B cell (primary cell): ENCODE measurements at regions not wholly inside any gene's neighbourhood (a gene's known extent, or its start where the extent isn't known, plus 50 kb on each side); places are given as distances from the start of the nearest gene placed in this dataset.

ENCODE experiments used
- ATAC-seq: fragments of 200-7000 bp; cut with Tn5 transposase; one replicate; pipeline ENCODE4 v1.10.0; 2021; ENCODE audit warnings: low read depth, mild to moderate bottlenecking, moderate number of reproducible peaks, moderate library complexity
- CTCF ChIA-PET: fragments of 350-600 bp; sonication (Branson Sonifier 250); formaldehyde crosslinking; loops from one replicate; lab custom pipeline; 2021; ENCODE audit warnings: antibody characterized with exemption, inconsistent platforms; lab: Charles Lee
- POLR2A ChIA-PET: fragments of 350-600 bp; sonication (Branson Sonifier 250); formaldehyde crosslinking; loops from one replicate; lab custom pipeline; 2021; ENCODE audit warnings: antibody characterized with exemption; lab: Charles Lee
- DNase-seq: peaks from one replicate; pipeline ENCODE4 v3.0.0; 2013
- H2AFZ ChIP-seq: 2 replicates; pipeline ENCODE4 v1.6.1; 2012; ENCODE audit warnings: mild to moderate bottlenecking, low read depth, low read length; ENCODE audit not compliant: insufficient read depth, poor library complexity, severe bottlenecking
- H3K27ac ChIP-seq, 2 donors: 1 replicate in 1 of 2; 2 replicates in 1 of 2; pipeline ENCODE4 v1.5.1; 2012 to 2013; ENCODE audit warnings: low read length in 2 of 2, mild to moderate bottlenecking in 2 of 2, moderate library complexity in 1 of 2
- H3K27me3 ChIP-seq, 4 experiments: fragments of 200-600 bp in 1 of 4; sonication (generic) in 1 of 4; replicated peaks in 1 of 4; 1 replicate in 2 of 4; 2 replicates in 2 of 4; pipeline versions ENCODE4 v1.6.1 to v1.7.0; 2013 to 2016; ENCODE audit warnings: low read length in 3 of 4, mild to moderate bottlenecking in 2 of 4, mixed read lengths in 1 of 4, moderate library complexity in 1 of 4; ENCODE audit not compliant: insufficient read depth in 4 of 4, control insufficient read depth in 3 of 4; ENCODE audit errors: control extremely low read depth in 1 of 4
- H3K36me3 ChIP-seq, 2 experiments: replicated peaks in 1 of 2; 1 replicate in 1 of 2; 2 replicates in 1 of 2; pipeline versions ENCODE4 v1.6.1 to v1.7.1; 2013; ENCODE audit warnings: low read length in 1 of 2; ENCODE audit not compliant: insufficient read depth in 2 of 2, control insufficient read depth in 1 of 2; ENCODE audit errors: control extremely low read depth in 1 of 2, extremely low read depth in 1 of 2
- H3K4me1 ChIP-seq, 2 donors: fragments of 200-600 bp in 1 of 2; sonication (generic) in 1 of 2; 1 replicate in 1 of 2; 2 replicates in 1 of 2; pipeline versions ENCODE4 v1.5.1 to v1.6.1; 2013 to 2017; ENCODE audit warnings: low read length in 2 of 2; ENCODE audit not compliant: control insufficient read depth in 2 of 2, insufficient read depth in 2 of 2
- H3K4me2 ChIP-seq: replicated peaks from 2 replicates; pipeline ENCODE3; 2012; ENCODE audit warnings: mild to moderate bottlenecking, low read depth, low read length; ENCODE audit not compliant: poor library complexity, severe bottlenecking
- H3K4me3 ChIP-seq, 5 experiments: fragments of 200-600 bp in 1 of 5; sonication (generic) in 1 of 5; 1 replicate in 3 of 5; 2 replicates in 2 of 5; pipeline versions ENCODE4 v1.5.1 to v1.7.0; 2011 to 2016; ENCODE audit warnings: low read length in 4 of 5, mild to moderate bottlenecking in 4 of 5, low read depth in 2 of 5, control low read depth in 1 of 5, moderate library complexity in 1 of 5; ENCODE audit not compliant: insufficient read depth in 1 of 5; ENCODE audit errors: control extremely low read depth in 1 of 5, extremely low read depth in 1 of 5
- H3K79me2 ChIP-seq: fragments of 200-600 bp; sonication (generic); one replicate; pipeline ENCODE4 v1.6.0; 2016; ENCODE audit warnings: low read length; ENCODE audit not compliant: control insufficient read depth, insufficient read depth
- H3K9ac ChIP-seq: fragments of 200-600 bp; sonication (generic); 2 replicates; pipeline ENCODE4 v1.6.1; 2017; ENCODE audit warnings: mild to moderate bottlenecking, low read length, moderate library complexity
- H3K9me3 ChIP-seq, 3 donors: one replicate each; pipeline versions ENCODE4 v1.6.1 to v1.7.1; 2013; ENCODE audit warnings: low read length in 2 of 3; ENCODE audit not compliant: control insufficient read depth in 2 of 3, insufficient read depth in 1 of 3; ENCODE audit errors: control extremely low read depth in 1 of 3
- H4K20me1 ChIP-seq: 2 replicates; pipeline ENCODE4 v1.6.0; 2012; ENCODE audit warnings: mild to moderate bottlenecking, low read length; ENCODE audit not compliant: insufficient read depth, control insufficient read depth, poor library complexity, severe bottlenecking
- H3K27ac Mint-ChIP-seq: one replicate; pipeline ENCODE4 v1.8.0; 2021; ENCODE audit warnings: mixed read lengths
- H3K27me3 Mint-ChIP-seq: one replicate; pipeline ENCODE4 v1.8.0; 2021; ENCODE audit warnings: mixed read lengths
- H3K4me1 Mint-ChIP-seq: one replicate; pipeline ENCODE4 v1.8.0; 2021; ENCODE audit warnings: mixed read lengths
- H3K4me3 Mint-ChIP-seq: one replicate; pipeline ENCODE4 v1.8.0; 2021; ENCODE audit warnings: mixed read lengths
- H3K9me3 Mint-ChIP-seq: one replicate; pipeline ENCODE4 v1.8.0; 2022; ENCODE audit warnings: mixed read lengths; ENCODE audit not compliant: insufficient read depth
- CTCF ChIP-seq: fragments of 200-600 bp; IDR thresholded peaks from one replicate; pipeline ENCODE4 v1.8.0; 2022; ENCODE audit warnings: antibody characterized with exemption, mild to moderate bottlenecking
- EZH2 ChIP-seq: IDR thresholded peaks from 2 replicates; pipeline ENCODE4 v1.6.1; 2012; ENCODE audit warnings: borderline replicate concordance, low read depth, mild to moderate bottlenecking, moderate library complexity, low read length; ENCODE audit not compliant: insufficient read depth, poor library complexity, severe bottlenecking
- WGBS: methylation state at CpG from one replicate; pipeline ENCODE4 v1.1.5; 2013; ENCODE audit warnings: missing lambda C conversion rate; ENCODE audit not compliant: insufficient coverage; 5-methylcytosine and 5-hydroxymethylcytosine counted together
- intact Hi-C: fragments of 100-400 bp; cut with micrococcal nuclease; formaldehyde crosslinking; loops from one replicate; pipeline ENCODE4 v1.10.0; 2022

DNA sequence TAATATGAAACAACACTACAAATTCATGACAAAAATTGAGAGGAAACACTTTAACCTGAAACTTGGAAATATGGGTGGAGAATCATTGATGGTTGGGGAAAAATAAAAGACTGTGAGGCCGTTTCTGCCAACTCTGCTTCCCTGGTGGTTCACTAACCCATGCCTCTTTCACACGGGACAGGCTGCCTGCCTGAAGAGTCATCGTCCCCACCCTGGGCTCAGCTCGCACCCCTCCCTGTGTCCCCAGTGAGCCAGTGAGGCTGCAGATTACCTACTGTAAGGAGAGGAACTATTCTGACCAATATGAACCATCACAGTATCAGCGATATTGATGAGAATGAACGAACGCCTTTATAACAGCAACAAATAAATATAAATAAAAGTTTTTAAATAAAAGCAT lies 357.8 kb upstream of the CDH20 start:
- H3K4me1 ChIP-seq = no peaks in the 10 kb centered on the region
- POLR2A ChIA-PET = no interaction called here
- no peak overlapping the region for H3K4me3 Mint-ChIP-seq
- DNase-seq = no peak
- ATAC-seq = no peak
- H3K4me3 ChIP-seq = no peak overlapping the region
- no peaks in the 10 kb centered on the region for H3K27me3 ChIP-seq
- H3K9ac ChIP-seq = no peak overlapping the region
- H3K4me2 ChIP-seq = no peak overlapping the region
- no peak overlapping the region for H3K27ac Mint-ChIP-seq
- no peak overlapping the region for H3K27ac ChIP-seq
- intact Hi-C loops = no loop called here
- no peaks in the 10 kb centered on the region for H3K36me3 ChIP-seq
- H3K9me3 ChIP-seq = peaks cover 0 to 3% (median 0%) of the 10 kb centered on the region in 3 donors
- CTCF ChIA-PET = no interaction called here
- no peaks in the 10 kb centered on the region for H3K27me3 Mint-ChIP-seq
- no peaks in the 10 kb centered on the region for H4K20me1 ChIP-seq
- no peak for TF ChIP-seq CTCF
- no peak for TF ChIP-seq EZH2
- H3K9me3 Mint-ChIP-seq = no peaks in the 10 kb centered on the region
- H3K79me2 ChIP-seq = no peaks in the 10 kb centered on the region
- H3K4me1 Mint-ChIP-seq = no peaks in the 10 kb centered on the region
- WGBS = 79% methylated on average over 3 of the region's 7 CpGs
- no peak overlapping the region for H2AFZ ChIP-seq

DNA sequence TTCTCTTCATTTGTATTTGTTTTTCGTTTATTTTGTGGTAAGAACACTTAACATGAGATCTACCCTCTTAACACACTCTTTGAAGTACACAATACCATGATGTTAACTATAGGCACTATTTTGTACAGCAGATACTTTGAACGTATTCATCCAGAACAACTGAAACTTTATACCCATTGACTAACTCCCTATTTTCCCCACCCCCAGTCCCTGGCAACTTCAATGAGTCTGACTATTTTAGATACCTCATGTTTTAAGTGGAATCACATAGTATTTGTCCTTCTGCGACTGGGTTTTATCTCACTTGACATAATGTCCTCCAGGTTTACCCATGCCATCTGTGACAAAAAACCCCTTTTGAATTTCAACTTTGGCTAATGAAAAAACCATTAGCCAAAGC lies 356.3 kb upstream of the CDH20 start:
- Mint-ChIP-seq H3K9me3 (no peaks in the 10 kb centered on the region), H3K27me3 (no peaks in the 10 kb centered on the region), H3K27ac (no peak overlapping the region), H3K4me3 (no peak overlapping the region), H3K4me1 (no peaks in the 10 kb centered on the region)
- Histone ChIP-seq H3K36me3 (no peaks in the 10 kb centered on the region), H3K27me3 (no peaks in the 10 kb centered on the region), H3K79me2 (no peaks in the 10 kb centered on the region), H4K20me1 (no peaks in the 10 kb centered on the region), H3K4me2 (no peak overlapping the region), H2AFZ (no peak overlapping the region), H3K9me3 (peaks cover 0 to 2% (median 0%) of the 10 kb centered on the region in 3 donors), H3K9ac (no peak overlapping the region), H3K4me3 (no peak overlapping the region), H3K4me1 (no peaks in the 10 kb centered on the region), H3K27ac (no peak overlapping the region)
- POLR2A ChIA-PET = no interaction called here
- DNase-seq (no peak), ATAC-seq (no peak)
- WGBS = 100% methylated on average over 2 of the region's 3 CpGs
- TF ChIP-seq EZH2 (no peak), CTCF (no peak)
- intact Hi-C loops = no loop called here
- CTCF ChIA-PET = no interaction called here
